H1 (cell line): ENCODE measurements at regions not wholly inside any gene's neighbourhood (a gene's known extent, or its start where the extent isn't known, plus 50 kb on each side); places are given as distances from the start of the nearest gene placed in this dataset.

Experiments
- CTCF ChIA-PET: fragments of 300-600 bp; sonication (Branson Sonifier 250); formaldehyde crosslinking; loops from one replicate; lab custom pipeline; 2021; ENCODE audit not compliant: partially characterized antibody; lab: Charles Lee
- POLR2A ChIA-PET: fragments of 300-600 bp; sonication (Branson Sonifier 250); formaldehyde crosslinking; loops from one replicate; lab custom pipeline; 2021; ENCODE audit warnings: inconsistent platforms; ENCODE audit not compliant: partially characterized antibody; lab: Charles Lee
- DNase-seq, 2 experiments: peaks; one replicate each; pipeline versions ENCODE4 v3.0.0 to v3.0.0-alpha.2; 2010 to 2022; ENCODE audit warnings: low spot score in 2 of 2, low read depth in 1 of 2, mixed read lengths in 1 of 2
- FAIRE-seq: peaks from 2 replicates; lab custom pipeline; 2011; peaks lifted over from hg19 to GRCh38; lab: Jason Lieb, UNC
- H2AFZ ChIP-seq: 2 replicates; pipeline ENCODE4 v1.8.1; 2012; ENCODE audit warnings: low read length, inconsistent platforms
- H2AK5ac ChIP-seq: 2 replicates; pipeline ENCODE4 v1.6.1; 2013; ENCODE audit warnings: low read depth, low read length
- H2BK120ac ChIP-seq: replicated peaks from 2 replicates; pipeline ENCODE3; 2013; ENCODE audit warnings: low read depth, low read length, inconsistent platforms
- H2BK12ac ChIP-seq: 2 replicates; pipeline ENCODE4 v1.6.1; 2013; ENCODE audit warnings: low read depth, low read length
- H2BK15ac ChIP-seq: 2 replicates; pipeline ENCODE4 v1.6.1; 2013; ENCODE audit warnings: low read length
- H2BK20ac ChIP-seq: 2 replicates; pipeline ENCODE4 v1.6.1; 2013; ENCODE audit warnings: low read length
- H2BK5ac ChIP-seq: 2 replicates; pipeline ENCODE4 v1.6.1; 2013; ENCODE audit warnings: low read depth, low read length
- H3K14ac ChIP-seq: 2 replicates; pipeline ENCODE4 v1.6.1; 2013; ENCODE audit warnings: inconsistent platforms; ENCODE audit not compliant: insufficient read length
- H3K18ac ChIP-seq: 2 replicates; pipeline ENCODE4 v1.6.1; 2013; ENCODE audit warnings: low read length; ENCODE audit errors: extremely low read depth
- H3K23ac ChIP-seq: 2 replicates; pipeline ENCODE4 v1.6.1; 2013; ENCODE audit warnings: inconsistent platforms; ENCODE audit not compliant: insufficient read length
- H3K23me2 ChIP-seq: 2 replicates; pipeline ENCODE4 v1.6.1; 2013; ENCODE audit warnings: low read depth, low read length
- H3K27ac ChIP-seq: 2 replicates; pipeline ENCODE4 v1.6.1; 2011; ENCODE audit warnings: low read depth, low read length, inconsistent platforms
- H3K27me3 ChIP-seq, 4 experiments: replicated peaks in 1 of 4; 1 replicate in 1 of 4; 2 replicates in 3 of 4; pipeline versions ENCODE4 v1.6.1 to v1.8.1; 2011 to 2013; ENCODE audit warnings: low read length in 3 of 4, mild to moderate bottlenecking in 3 of 4, inconsistent platforms in 2 of 4, mixed read lengths in 2 of 4, moderate library complexity in 1 of 4; ENCODE audit not compliant: control insufficient read depth in 3 of 4, insufficient read depth in 3 of 4; ENCODE audit errors: extremely low read depth in 1 of 4
- H3K36me3 ChIP-seq, 4 experiments: 2 replicates each; pipeline versions ENCODE4 v1.6.1 to v1.8.1; 2011 to 2013; ENCODE audit warnings: mild to moderate bottlenecking in 4 of 4, low read length in 3 of 4, moderate library complexity in 2 of 4, control low read depth in 1 of 4, inconsistent platforms in 1 of 4; ENCODE audit not compliant: insufficient read depth in 4 of 4, control insufficient read depth in 2 of 4
- H3K4ac ChIP-seq: replicated peaks from 2 replicates; pipeline ENCODE3; 2013; ENCODE audit warnings: low read length, low read depth, mixed read lengths, inconsistent platforms; ENCODE audit not compliant: insufficient read length
- H3K4me1 ChIP-seq, 4 experiments: replicated peaks in 1 of 4; 1 replicate in 1 of 4; 2 replicates in 3 of 4; pipeline versions ENCODE4 v1.6.1 to v1.8.1; 2011 to 2013; ENCODE audit warnings: low read length in 3 of 4, inconsistent platforms in 2 of 4, mixed read lengths in 1 of 4; ENCODE audit not compliant: insufficient read depth in 4 of 4, control insufficient read depth in 3 of 4
- H3K4me2 ChIP-seq, 2 experiments: 2 replicates each; pipeline versions ENCODE4 v1.6.1 to v1.8.1; 2011 to 2013; ENCODE audit warnings: low read depth in 2 of 2, low read length in 2 of 2, control low read depth in 1 of 2, inconsistent platforms in 1 of 2, mild to moderate bottlenecking in 1 of 2; ENCODE audit not compliant: insufficient read depth in 1 of 2
- H3K4me3 ChIP-seq, 4 experiments: fragments of 200-600, 300-600 bp in 1 of 4; sonication (generic), shearing (Covaris generic), sonication (Bioruptor Twin) in 1 of 4; 2 replicates each; pipeline versions ENCODE4 v1.5.1 to v1.8.1; 2011 to 2016; ENCODE audit warnings: low read length in 4 of 4, low read depth in 3 of 4, control low read depth in 2 of 4, inconsistent platforms in 2 of 4, mild to moderate bottlenecking in 2 of 4, mixed read lengths in 1 of 4, moderate library complexity in 1 of 4; ENCODE audit not compliant: insufficient read depth in 2 of 4; ENCODE audit errors: extremely low read depth in 1 of 4
- H3K56ac ChIP-seq: replicated peaks from 2 replicates; pipeline ENCODE3; 2013; ENCODE audit warnings: low read depth, mild to moderate bottlenecking, mixed read lengths, low read length, inconsistent platforms; ENCODE audit not compliant: insufficient read length
- H3K79me1 ChIP-seq: 2 replicates; pipeline ENCODE4 v1.6.1; 2013; ENCODE audit warnings: low read depth, low read length, control low read depth
- H3K79me2 ChIP-seq, 2 experiments: 2 replicates each; pipeline versions ENCODE4 v1.6.1 to v1.8.1; 2012 to 2013; ENCODE audit warnings: low read length in 2 of 2, mild to moderate bottlenecking in 2 of 2, inconsistent platforms in 1 of 2; ENCODE audit not compliant: insufficient read depth in 2 of 2, control insufficient read depth in 1 of 2
- H3K9ac ChIP-seq, 4 experiments: replicated peaks in 1 of 4; 1 replicate in 1 of 4; 2 replicates in 3 of 4; pipeline versions ENCODE4 v1.6.1 to v1.8.1; 2011 to 2013; ENCODE audit warnings: low read depth in 3 of 4, low read length in 3 of 4, control low read depth in 2 of 4, mild to moderate bottlenecking in 2 of 4, moderate library complexity in 2 of 4, inconsistent platforms in 1 of 4; ENCODE audit errors: extremely low read depth in 1 of 4
- H3K9me3 ChIP-seq, 2 experiments: 2 replicates each; pipeline versions ENCODE4 v1.6.1 to v1.8.1; 2012 to 2013; ENCODE audit warnings: mild to moderate bottlenecking in 2 of 2, moderate library complexity in 2 of 2, control low read depth in 1 of 2, inconsistent platforms in 1 of 2, low read depth in 1 of 2, low read length in 1 of 2, mixed read lengths in 1 of 2; ENCODE audit not compliant: insufficient read depth in 2 of 2
- H4K20me1 ChIP-seq, 2 experiments: replicated peaks in 1 of 2; 2 replicates each; pipeline versions ENCODE3 to v1.8.1; 2011 to 2013; ENCODE audit warnings: inconsistent platforms in 2 of 2, low read length in 2 of 2, mild to moderate bottlenecking in 1 of 2; ENCODE audit not compliant: insufficient read depth in 2 of 2, control insufficient read depth in 1 of 2
- H4K5ac ChIP-seq: 2 replicates; pipeline ENCODE4 v1.6.1; 2013; ENCODE audit warnings: low read length, low read depth, mixed read lengths, inconsistent platforms; ENCODE audit not compliant: insufficient read length
- H4K8ac ChIP-seq: 2 replicates; pipeline ENCODE4 v1.8.0; 2013; ENCODE audit warnings: mild to moderate bottlenecking, moderate library complexity, low read length, inconsistent platforms; ENCODE audit not compliant: insufficient read depth; ENCODE audit errors: extremely low read depth
- H4K91ac ChIP-seq: replicated peaks from 2 replicates; pipeline ENCODE3; 2013; ENCODE audit warnings: low read length, mixed read lengths, inconsistent platforms; ENCODE audit not compliant: insufficient read length
- BCL11A ChIP-seq, 2 experiments: IDR thresholded peaks; one replicate each; pipeline ENCODE4 v1.6.1; 2011; ENCODE audit warnings: low read depth in 2 of 2, low read length in 2 of 2, mild to moderate bottlenecking in 2 of 2
- CREB1 ChIP-seq: IDR thresholded peaks from 2 replicates; pipeline ENCODE4 v1.6.1; 2012; ENCODE audit warnings: inconsistent platforms
- EP300 ChIP-seq, 2 experiments: IDR thresholded peaks; 1 replicate in 1 of 2; 2 replicates in 1 of 2; pipeline ENCODE4 v1.6.1; 2011 to 2012; ENCODE audit warnings: low read depth in 2 of 2, low read length in 2 of 2, mild to moderate bottlenecking in 2 of 2, borderline replicate concordance in 1 of 2, inconsistent platforms in 1 of 2, moderate library complexity in 1 of 2
- FOSL1 ChIP-seq: IDR thresholded peaks from 2 replicates; pipeline ENCODE4 v1.6.1; 2011; ENCODE audit warnings: mild to moderate bottlenecking, low read depth, low read length, moderate library complexity; ENCODE audit not compliant: insufficient read depth
- KDM5A ChIP-seq: fragments of 200-600 bp; IDR thresholded peaks from 2 replicates; pipeline ENCODE4 v1.7.1; 2012; ENCODE audit warnings: mild to moderate bottlenecking, low read length, inconsistent platforms, mixed read lengths
- SIN3A ChIP-seq, 2 experiments: IDR thresholded peaks in 1 of 2; conservative IDR thresholded peaks in 1 of 2; 2 replicates each; pipeline ENCODE4 v1.6.1; 2011 to 2012; ENCODE audit warnings: low read length in 2 of 2, improper control_type of control experiment in 1 of 2, low read depth in 1 of 2, mild to moderate bottlenecking in 1 of 2
- SRF ChIP-seq: IDR thresholded peaks from 2 replicates; pipeline ENCODE4 v1.6.1; 2011; ENCODE audit warnings: mild to moderate bottlenecking, low read depth, low read length, moderate library complexity
- TCF12 ChIP-seq: IDR thresholded peaks from 2 replicates; pipeline ENCODE4 v1.6.1; 2011; ENCODE audit warnings: low read depth, mild to moderate bottlenecking, low read length
- WGBS, 2 experiments: shearing (Covaris generic) in 1 of 2; methylation state at CpG; one replicate each; pipeline versions ENCODE4 v1.1.6 to v1.1.7; 2013 to 2015; ENCODE audit warnings: low lambda C conversion rate in 2 of 2, mixed read lengths in 2 of 2, inconsistent platforms in 1 of 2, low coverage in 1 of 2, missing lambda C conversion rate in 1 of 2; ENCODE audit not compliant: insufficient replicate concordance in 2 of 2, insufficient coverage in 1 of 2, insufficient read length in 1 of 2; ENCODE audit errors: extremely low coverage in 1 of 2, missing lambda C conversion rate in 1 of 2; 5-methylcytosine and 5-hydroxymethylcytosine counted together

DNA sequence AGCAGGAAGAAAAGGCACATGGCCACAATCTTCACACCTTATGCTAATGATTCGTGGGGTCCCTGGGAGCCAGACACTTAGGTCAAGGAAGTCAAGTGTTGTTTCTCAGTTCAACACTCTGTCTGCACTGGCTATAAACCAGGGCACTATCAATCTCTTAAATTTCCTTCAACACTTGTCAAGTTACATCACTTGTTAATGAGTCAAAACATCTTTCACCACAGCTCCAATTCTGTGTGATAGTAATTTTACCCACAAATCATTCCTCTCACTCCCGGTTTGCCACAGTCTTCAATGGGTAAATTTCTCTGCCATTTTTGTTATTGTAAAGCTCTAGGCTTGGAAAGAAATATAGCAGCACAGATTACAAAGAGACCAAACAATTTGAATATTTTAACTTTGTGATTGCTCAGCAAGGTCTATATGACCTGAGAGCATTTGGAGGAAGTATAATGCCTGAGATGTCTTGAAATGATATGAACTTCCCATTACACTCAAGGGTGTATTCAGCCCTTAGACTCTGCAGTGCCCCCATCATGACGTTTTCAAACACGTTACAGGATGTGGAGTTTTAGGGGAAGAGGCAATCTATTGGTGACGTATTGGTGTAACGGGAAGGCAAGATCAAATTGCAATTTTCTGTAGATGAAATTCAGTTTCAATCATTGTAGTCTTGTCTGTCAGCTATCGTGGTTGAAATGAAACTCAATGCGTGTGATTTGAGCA lies 78.7 kb downstream of the ICOS start:
- H3K14ac ChIP-seq: no peak overlapping the region
- CTCF ChIA-PET: interaction anchor here (0.8 to 1.1 kb wide), 2 partner anchors 10 to 129 kb away, joined by 3 read pairs; no protein-coding TSS in a partner anchor

More for the DNA sequence above, 78.7 kb downstream of the ICOS start:
- no peak for TF ChIP-seq SIN3A (conservative IDR thresholded peaks at IDR 0.05 in 1 of 2, IDR thresholded peaks at IDR 0.05 in 1 of 2; ENCODE audit: low read depth in 1 of 2, low read length in 2 of 2)
- no peak for TF ChIP-seq KDM5A
- TF ChIP-seq EP300 (IDR thresholded peaks at IDR 0.05; ENCODE audit: borderline replicate concordance in 1 of 2, low read depth in 2 of 2, low read length in 2 of 2): no peak
- no peak for TF ChIP-seq BCL11A (IDR thresholded peaks at IDR 0.05; ENCODE audit: low read depth in 2 of 2, low read length in 2 of 2)
- no peak for TF ChIP-seq TCF12
- no peak for TF ChIP-seq CREB1
- TF ChIP-seq FOSL1: no peak
- no peak for TF ChIP-seq SRF
- TF ChIP-seq, all 59 proteins: peak for 0
- no peak overlapping the region for H2AK5ac ChIP-seq
- H4K8ac ChIP-seq: no peak overlapping the region
- no peaks in the 10 kb centered on the region for H3K27me3 ChIP-seq
- H3K79me1 ChIP-seq: no peaks in the 10 kb centered on the region
- H3K4me1 ChIP-seq: no peaks in the 10 kb centered on the region
- DNase-seq: no peak
- no peak overlapping the region for H3K4me2 ChIP-seq
- no peak overlapping the region for H3K18ac ChIP-seq
- no peak overlapping the region for H2BK12ac ChIP-seq
- no peak overlapping the region for H3K27ac ChIP-seq
- no peak overlapping the region for H2AFZ ChIP-seq
- H4K91ac ChIP-seq: no peak overlapping the region
- H2BK5ac ChIP-seq: no peak overlapping the region
- no peak for FAIRE-seq
- H4K5ac ChIP-seq: no peak overlapping the region
- no peak overlapping the region for H3K4ac ChIP-seq
- H3K9me3 ChIP-seq: no peaks in the 10 kb centered on the region
- no peak overlapping the region for H2BK15ac ChIP-seq
- no peak overlapping the region for H2BK120ac ChIP-seq
- no peak overlapping the region for H3K23ac ChIP-seq
- H3K36me3 ChIP-seq: no peaks in the 10 kb centered on the region
- no peak overlapping the region for H3K4me3 ChIP-seq
- no peak overlapping the region for H3K56ac ChIP-seq
- H3K9ac ChIP-seq: no peak overlapping the region
- H2BK20ac ChIP-seq: no peak overlapping the region
- 93% methylated on average over 8 of the region's 8 CpGs; no CpG with 5 or more reads in 1 of the 2 experiments for WGBS, 2 experiments
- no peaks in the 10 kb centered on the region for H3K79me2 ChIP-seq
- POLR2A ChIA-PET: no interaction called here
- H3K23me2 ChIP-seq: no peaks in the 10 kb centered on the region
- H4K20me1 ChIP-seq: no peaks in the 10 kb centered on the region
